HEK293 (cell line): ENCODE measurements at regions not wholly inside any gene's neighbourhood (a gene's known extent, or its start where the extent isn't known, plus 50 kb on each side); places are given as distances from the start of the nearest gene placed in this dataset.

Source experiments
- CTCF ChIA-PET: fragments of 350-600 bp; formaldehyde crosslinking; extraction: SDS; loops from one replicate; lab custom pipeline; 2021; ENCODE audit warnings: antibody characterized with exemption; lab: Yijun Ruan, JAX
- POLR2A ChIA-PET: fragments of 300-600 bp; formaldehyde crosslinking; extraction: SDS; loops from one replicate; lab custom pipeline; 2020; ENCODE audit warnings: antibody characterized with exemption, inconsistent platforms; lab: Yijun Ruan, JAX
- H3K27ac ChIP-seq: fragments of 200-500 bp; sonication (Bioruptor generic); 2 replicates; pipeline ENCODE4 v1.5.1; 2014; ENCODE audit warnings: low read depth, low read length, control low read depth, inconsistent platforms; ENCODE audit errors: extremely low read depth
- H3K36me3 ChIP-seq, 2 experiments: fragments of 200-500 bp in 1 of 2; sonication (Bioruptor generic) in 1 of 2; 1 replicate in 1 of 2; 2 replicates in 1 of 2; pipeline ENCODE4 v1.5.1; 2014 to 2017; ENCODE audit warnings: inconsistent platforms in 2 of 2, low read length in 2 of 2; ENCODE audit not compliant: control insufficient read depth in 2 of 2, insufficient read depth in 1 of 2
- H3K4me1 ChIP-seq: fragments of 200-500 bp; sonication (Bioruptor generic); 2 replicates; pipeline ENCODE4 v1.5.1; 2014; ENCODE audit warnings: mild to moderate bottlenecking, low read length, inconsistent platforms; ENCODE audit not compliant: control insufficient read depth, insufficient read depth
- H3K4me3 ChIP-seq: 2 replicates; pipeline ENCODE4 v1.5.1; 2011; ENCODE audit warnings: low read depth, mild to moderate bottlenecking, control low read depth, low read length, moderate library complexity
- H3K9me3 ChIP-seq: fragments of 200-500 bp; sonication (Bioruptor generic); 2 replicates; pipeline ENCODE4 v1.5.1; 2014; ENCODE audit warnings: low read depth, low read length, inconsistent platforms; ENCODE audit not compliant: control insufficient read depth, insufficient read depth
- KLF10 ChIP-seq: fragments of 450-650 bp; IDR thresholded peaks from 2 replicates; pipeline ENCODE4 v1.5.1; 2018; ENCODE audit warnings: missing biosample characterization, mild to moderate bottlenecking, missing genetic modification characterization
- PRDM6 ChIP-seq: fragments of 450-650 bp; formaldehyde crosslinking; IDR thresholded peaks from 2 replicates; pipeline ENCODE4 v1.5.1; 2017; ENCODE audit warnings: missing biosample characterization, missing genetic modification characterization
- TRIM28 ChIP-seq: IDR thresholded peaks from 2 replicates; pipeline ENCODE4 v1.6.1; 2011; ENCODE audit warnings: low read length, control low read depth, borderline replicate concordance
- ZFP69B ChIP-seq: fragments of 450-650 bp; formaldehyde crosslinking; IDR thresholded peaks from 2 replicates; pipeline ENCODE4 v1.5.1; 2016; ENCODE audit warnings: missing biosample characterization, missing genetic modification characterization
- ZNF112 ChIP-seq: fragments of 450-650 bp; formaldehyde crosslinking; IDR thresholded peaks from 2 replicates; pipeline ENCODE4 v1.5.0; 2017; ENCODE audit warnings: missing biosample characterization, missing genetic modification characterization
- ZNF146 ChIP-seq: fragments of 450-650 bp; formaldehyde crosslinking; IDR thresholded peaks from 2 replicates; pipeline ENCODE4 v1.5.1; 2016; ENCODE audit warnings: missing biosample characterization, missing genetic modification characterization
- ZNF184 ChIP-seq: fragments of 450-650 bp; IDR thresholded peaks from 2 replicates; pipeline ENCODE4 v1.5.1; 2018; ENCODE audit warnings: missing biosample characterization, mild to moderate bottlenecking, missing genetic modification characterization
- ZNF19 ChIP-seq: fragments of 450-650 bp; formaldehyde crosslinking; IDR thresholded peaks from 2 replicates; pipeline ENCODE4; 2016; ENCODE audit warnings: missing biosample characterization, missing genetic modification characterization, low read depth
- ZNF239 ChIP-seq: fragments of 450-650 bp; formaldehyde crosslinking; IDR thresholded peaks from 2 replicates; pipeline ENCODE4 v1.5.1; 2016; ENCODE audit warnings: missing biosample characterization, missing genetic modification characterization
- ZNF292 ChIP-seq: fragments of 450-650 bp; formaldehyde crosslinking; IDR thresholded peaks from 2 replicates; pipeline ENCODE4 v1.5.1; 2016; ENCODE audit warnings: low read depth, missing biosample characterization, missing genetic modification characterization, borderline replicate concordance
- ZNF311 ChIP-seq: fragments of 450-650 bp; formaldehyde crosslinking; IDR thresholded peaks from 2 replicates; pipeline ENCODE4 v1.5.1; 2017; ENCODE audit warnings: missing biosample characterization, missing genetic modification characterization, borderline replicate concordance
- ZNF354C ChIP-seq: fragments of 450-650 bp; formaldehyde crosslinking; IDR thresholded peaks from 2 replicates; pipeline ENCODE4 v1.5.1; 2016; ENCODE audit warnings: missing biosample characterization, missing genetic modification characterization, low read depth, borderline replicate concordance
- ZNF548 ChIP-seq: fragments of 450-650 bp; formaldehyde crosslinking; IDR thresholded peaks from 2 replicates; pipeline ENCODE4 v1.5.1; 2016; ENCODE audit warnings: missing biosample characterization, missing genetic modification characterization
- ZNF624 ChIP-seq: fragments of 450-650 bp; formaldehyde crosslinking; IDR thresholded peaks from 2 replicates; pipeline ENCODE4 v1.5.1; 2017; ENCODE audit warnings: missing biosample characterization, missing genetic modification characterization
- ZNF791 ChIP-seq: fragments of 450-650 bp; formaldehyde crosslinking; IDR thresholded peaks from 2 replicates; pipeline ENCODE4 v1.5.1; 2016; ENCODE audit warnings: missing biosample characterization, missing genetic modification characterization
- ZNF830 ChIP-seq: fragments of 450-650 bp; IDR thresholded peaks from 2 replicates; pipeline ENCODE4 v1.5.0; 2018; ENCODE audit warnings: missing biosample characterization, missing genetic modification characterization, low read depth, mild to moderate bottlenecking, moderate library complexity
- TF ChIP-seq, protein P1 (sequence below): fragments of 450-650 bp; formaldehyde crosslinking; IDR thresholded peaks from 2 replicates; pipeline ENCODE4 v1.5.1; 2016; ENCODE audit warnings: missing biosample characterization, missing genetic modification characterization, borderline replicate concordance
- TF ChIP-seq, protein P2 (sequence below): fragments of 450-650 bp; formaldehyde crosslinking; IDR thresholded peaks from 2 replicates; pipeline ENCODE4 v1.5.1; 2016; ENCODE audit warnings: missing biosample characterization, missing genetic modification characterization, borderline replicate concordance
- TF ChIP-seq, protein P3 (sequence below): IDR thresholded peaks from 2 replicates; pipeline ENCODE4 v1.6.1; 2011; ENCODE audit warnings: mild to moderate bottlenecking, low read depth, low read length, borderline replicate concordance
- TF ChIP-seq, protein P4 (sequence below): fragments of 450-650 bp; formaldehyde crosslinking; IDR thresholded peaks from 2 replicates; pipeline ENCODE4 v1.5.1; 2017; ENCODE audit warnings: missing biosample characterization, missing genetic modification characterization

- TF ChIP-seq, protein P1, sequence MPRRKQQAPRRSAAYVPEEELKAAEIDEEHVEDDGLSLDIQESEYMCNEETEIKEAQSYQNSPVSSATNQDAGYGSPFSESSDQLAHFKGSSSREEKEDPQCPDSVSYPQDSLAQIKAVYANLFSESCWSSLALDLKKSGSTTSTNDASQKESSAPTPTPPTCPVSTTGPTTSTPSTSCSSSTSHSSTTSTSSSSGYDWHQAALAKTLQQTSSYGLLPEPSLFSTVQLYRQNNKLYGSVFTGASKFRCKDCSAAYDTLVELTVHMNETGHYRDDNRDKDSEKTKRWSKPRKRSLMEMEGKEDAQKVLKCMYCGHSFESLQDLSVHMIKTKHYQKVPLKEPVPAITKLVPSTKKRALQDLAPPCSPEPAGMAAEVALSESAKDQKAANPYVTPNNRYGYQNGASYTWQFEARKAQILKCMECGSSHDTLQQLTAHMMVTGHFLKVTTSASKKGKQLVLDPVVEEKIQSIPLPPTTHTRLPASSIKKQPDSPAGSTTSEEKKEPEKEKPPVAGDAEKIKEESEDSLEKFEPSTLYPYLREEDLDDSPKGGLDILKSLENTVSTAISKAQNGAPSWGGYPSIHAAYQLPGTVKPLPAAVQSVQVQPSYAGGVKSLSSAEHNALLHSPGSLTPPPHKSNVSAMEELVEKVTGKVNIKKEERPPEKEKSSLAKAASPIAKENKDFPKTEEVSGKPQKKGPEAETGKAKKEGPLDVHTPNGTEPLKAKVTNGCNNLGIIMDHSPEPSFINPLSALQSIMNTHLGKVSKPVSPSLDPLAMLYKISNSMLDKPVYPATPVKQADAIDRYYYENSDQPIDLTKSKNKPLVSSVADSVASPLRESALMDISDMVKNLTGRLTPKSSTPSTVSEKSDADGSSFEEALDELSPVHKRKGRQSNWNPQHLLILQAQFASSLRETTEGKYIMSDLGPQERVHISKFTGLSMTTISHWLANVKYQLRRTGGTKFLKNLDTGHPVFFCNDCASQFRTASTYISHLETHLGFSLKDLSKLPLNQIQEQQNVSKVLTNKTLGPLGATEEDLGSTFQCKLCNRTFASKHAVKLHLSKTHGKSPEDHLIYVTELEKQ (tag by site-specific recombination), result no peak
- TF ChIP-seq ZNF354C (tag by site-specific recombination) (no peak), ZNF19 (no peak), ZFP69B (no peak), ZNF311 (tag by site-specific recombination) (no peak), ZNF830 (tag by site-specific recombination) (no peak), ZNF112 (no peak), TRIM28 (no peak)
These were observed 214.2 kb upstream of the TBX3 start (continued) for GRCh38 chr12:114898159-114898558.

- POLR2A ChIA-PET, result no interaction called here
- H3K9me3 ChIP-seq, result no peaks in the 10 kb centered on the region
- CTCF ChIA-PET, result no interaction called here
These were observed 211.9 kb upstream of the TBX3 start for GRCh38 chr12:114895827-114896226.

More at GRCh38 chr12:114895827-114896226, 211.9 kb upstream of the TBX3 start:
- TF ChIP-seq ZNF624 (tag by site-specific recombination) (no peak), ZNF292 (tag by site-specific recombination) (no peak), PRDM6 (tag by site-specific recombination) (no peak), ZNF239 (tag by site-specific recombination) (no peak), KLF10 (no peak), ZNF830 (tag by site-specific recombination) (no peak), ZNF791 (tag by site-specific recombination) (no peak), ZNF146 (no peak), ZNF184 (tag by site-specific recombination) (no peak), ZNF548 (no peak), TRIM28 (no peak)
- TF ChIP-seq, protein P2, sequence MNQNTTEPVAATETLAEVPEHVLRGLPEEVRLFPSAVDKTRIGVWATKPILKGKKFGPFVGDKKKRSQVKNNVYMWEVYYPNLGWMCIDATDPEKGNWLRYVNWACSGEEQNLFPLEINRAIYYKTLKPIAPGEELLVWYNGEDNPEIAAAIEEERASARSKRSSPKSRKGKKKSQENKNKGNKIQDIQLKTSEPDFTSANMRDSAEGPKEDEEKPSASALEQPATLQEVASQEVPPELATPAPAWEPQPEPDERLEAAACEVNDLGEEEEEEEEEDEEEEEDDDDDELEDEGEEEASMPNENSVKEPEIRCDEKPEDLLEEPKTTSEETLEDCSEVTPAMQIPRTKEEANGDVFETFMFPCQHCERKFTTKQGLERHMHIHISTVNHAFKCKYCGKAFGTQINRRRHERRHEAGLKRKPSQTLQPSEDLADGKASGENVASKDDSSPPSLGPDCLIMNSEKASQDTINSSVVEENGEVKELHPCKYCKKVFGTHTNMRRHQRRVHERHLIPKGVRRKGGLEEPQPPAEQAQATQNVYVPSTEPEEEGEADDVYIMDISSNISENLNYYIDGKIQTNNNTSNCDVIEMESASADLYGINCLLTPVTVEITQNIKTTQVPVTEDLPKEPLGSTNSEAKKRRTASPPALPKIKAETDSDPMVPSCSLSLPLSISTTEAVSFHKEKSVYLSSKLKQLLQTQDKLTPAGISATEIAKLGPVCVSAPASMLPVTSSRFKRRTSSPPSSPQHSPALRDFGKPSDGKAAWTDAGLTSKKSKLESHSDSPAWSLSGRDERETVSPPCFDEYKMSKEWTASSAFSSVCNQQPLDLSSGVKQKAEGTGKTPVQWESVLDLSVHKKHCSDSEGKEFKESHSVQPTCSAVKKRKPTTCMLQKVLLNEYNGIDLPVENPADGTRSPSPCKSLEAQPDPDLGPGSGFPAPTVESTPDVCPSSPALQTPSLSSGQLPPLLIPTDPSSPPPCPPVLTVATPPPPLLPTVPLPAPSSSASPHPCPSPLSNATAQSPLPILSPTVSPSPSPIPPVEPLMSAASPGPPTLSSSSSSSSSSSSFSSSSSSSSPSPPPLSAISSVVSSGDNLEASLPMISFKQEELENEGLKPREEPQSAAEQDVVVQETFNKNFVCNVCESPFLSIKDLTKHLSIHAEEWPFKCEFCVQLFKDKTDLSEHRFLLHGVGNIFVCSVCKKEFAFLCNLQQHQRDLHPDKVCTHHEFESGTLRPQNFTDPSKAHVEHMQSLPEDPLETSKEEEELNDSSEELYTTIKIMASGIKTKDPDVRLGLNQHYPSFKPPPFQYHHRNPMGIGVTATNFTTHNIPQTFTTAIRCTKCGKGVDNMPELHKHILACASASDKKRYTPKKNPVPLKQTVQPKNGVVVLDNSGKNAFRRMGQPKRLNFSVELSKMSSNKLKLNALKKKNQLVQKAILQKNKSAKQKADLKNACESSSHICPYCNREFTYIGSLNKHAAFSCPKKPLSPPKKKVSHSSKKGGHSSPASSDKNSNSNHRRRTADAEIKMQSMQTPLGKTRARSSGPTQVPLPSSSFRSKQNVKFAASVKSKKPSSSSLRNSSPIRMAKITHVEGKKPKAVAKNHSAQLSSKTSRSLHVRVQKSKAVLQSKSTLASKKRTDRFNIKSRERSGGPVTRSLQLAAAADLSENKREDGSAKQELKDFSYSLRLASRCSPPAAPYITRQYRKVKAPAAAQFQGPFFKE (tag by site-specific recombination), result no peak
- TF ChIP-seq, protein P3, sequence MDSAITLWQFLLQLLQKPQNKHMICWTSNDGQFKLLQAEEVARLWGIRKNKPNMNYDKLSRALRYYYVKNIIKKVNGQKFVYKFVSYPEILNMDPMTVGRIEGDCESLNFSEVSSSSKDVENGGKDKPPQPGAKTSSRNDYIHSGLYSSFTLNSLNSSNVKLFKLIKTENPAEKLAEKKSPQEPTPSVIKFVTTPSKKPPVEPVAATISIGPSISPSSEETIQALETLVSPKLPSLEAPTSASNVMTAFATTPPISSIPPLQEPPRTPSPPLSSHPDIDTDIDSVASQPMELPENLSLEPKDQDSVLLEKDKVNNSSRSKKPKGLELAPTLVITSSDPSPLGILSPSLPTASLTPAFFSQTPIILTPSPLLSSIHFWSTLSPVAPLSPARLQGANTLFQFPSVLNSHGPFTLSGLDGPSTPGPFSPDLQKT, result no peak
- TF ChIP-seq, protein P4, sequence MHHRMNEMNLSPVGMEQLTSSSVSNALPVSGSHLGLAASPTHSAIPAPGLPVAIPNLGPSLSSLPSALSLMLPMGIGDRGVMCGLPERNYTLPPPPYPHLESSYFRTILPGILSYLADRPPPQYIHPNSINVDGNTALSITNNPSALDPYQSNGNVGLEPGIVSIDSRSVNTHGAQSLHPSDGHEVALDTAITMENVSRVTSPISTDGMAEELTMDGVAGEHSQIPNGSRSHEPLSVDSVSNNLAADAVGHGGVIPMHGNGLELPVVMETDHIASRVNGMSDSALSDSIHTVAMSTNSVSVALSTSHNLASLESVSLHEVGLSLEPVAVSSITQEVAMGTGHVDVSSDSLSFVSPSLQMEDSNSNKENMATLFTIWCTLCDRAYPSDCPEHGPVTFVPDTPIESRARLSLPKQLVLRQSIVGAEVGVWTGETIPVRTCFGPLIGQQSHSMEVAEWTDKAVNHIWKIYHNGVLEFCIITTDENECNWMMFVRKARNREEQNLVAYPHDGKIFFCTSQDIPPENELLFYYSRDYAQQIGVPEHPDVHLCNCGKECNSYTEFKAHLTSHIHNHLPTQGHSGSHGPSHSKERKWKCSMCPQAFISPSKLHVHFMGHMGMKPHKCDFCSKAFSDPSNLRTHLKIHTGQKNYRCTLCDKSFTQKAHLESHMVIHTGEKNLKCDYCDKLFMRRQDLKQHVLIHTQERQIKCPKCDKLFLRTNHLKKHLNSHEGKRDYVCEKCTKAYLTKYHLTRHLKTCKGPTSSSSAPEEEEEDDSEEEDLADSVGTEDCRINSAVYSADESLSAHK, result no peak
- Histone ChIP-seq H3K4me3 (no peak overlapping the region), H3K36me3 (no peaks in the 10 kb centered on the region), H3K4me1 (no peaks in the 10 kb centered on the region), H3K27ac (no peak overlapping the region)
